Stimulated activated naive B cell treated with anti-CD40 and anti-IgM and Interleukin-4, amounts not matched to agents 10 μg/mL and 1 μg/mL and 100 μg/mL, for 72 hours (primary cell): ENCODE measurements at regions not wholly inside any gene's neighbourhood (a gene's known extent, or its start where the extent isn't known, plus 50 kb on each side); places are given as distances from the start of the nearest gene placed in this dataset.

Source experiments
- ATAC-seq, 2 donors: fragments of 150-1000 bp; cut with Tn5 transposase; replicated peaks; 2 replicates each; pipeline ENCODE4 v1.10.0; 2021; ENCODE audit warnings: moderate library complexity in 1 of 2
- DNase-seq: peaks from one replicate; pipeline ENCODE4 v3.0.0; 2021
- H3K27ac Mint-ChIP-seq: one replicate; pipeline ENCODE4 v1.8.0; 2022; ENCODE audit warnings: mild to moderate bottlenecking, mixed read lengths
- H3K27me3 Mint-ChIP-seq, 2 donors: one replicate each; pipeline ENCODE4 v1.8.0; 2022; ENCODE audit warnings: mixed read lengths in 2 of 2
- H3K36me3 Mint-ChIP-seq, 2 donors: one replicate each; pipeline ENCODE4 v1.8.0; 2022; ENCODE audit warnings: mixed read lengths in 2 of 2, mild to moderate bottlenecking in 1 of 2
- H3K4me1 Mint-ChIP-seq, 2 donors: one replicate each; pipeline ENCODE4 v1.8.0; 2022; ENCODE audit warnings: mixed read lengths in 2 of 2, mild to moderate bottlenecking in 1 of 2
- H3K4me3 Mint-ChIP-seq, 2 donors: one replicate each; pipeline ENCODE4 v1.8.0; 2022; ENCODE audit warnings: mild to moderate bottlenecking in 2 of 2, mixed read lengths in 2 of 2, moderate library complexity in 1 of 2
- H3K9me3 Mint-ChIP-seq, 2 donors: one replicate each; pipeline ENCODE4 v1.8.0; 2022; ENCODE audit warnings: mixed read lengths in 2 of 2, mild to moderate bottlenecking in 1 of 2

- Mint-ChIP-seq H3K27ac (peak overlapping the region; percentile 69), H3K4me1 (peaks cover 4 to 6% of the 10 kb centered on the region in 2 donors), H3K36me3 (no peaks in the 10 kb centered on the region), H3K4me3 (no peak overlapping the region), H3K9me3 (peaks cover 1 to 4% of the 10 kb centered on the region in 2 donors), H3K27me3 (no peaks in the 10 kb centered on the region)
- no peak for DNase-seq
- no peak for ATAC-seq
Observed at GRCh38 chr6:26221186-26221585, 134.0 kb downstream of the HFE start.

DNA sequence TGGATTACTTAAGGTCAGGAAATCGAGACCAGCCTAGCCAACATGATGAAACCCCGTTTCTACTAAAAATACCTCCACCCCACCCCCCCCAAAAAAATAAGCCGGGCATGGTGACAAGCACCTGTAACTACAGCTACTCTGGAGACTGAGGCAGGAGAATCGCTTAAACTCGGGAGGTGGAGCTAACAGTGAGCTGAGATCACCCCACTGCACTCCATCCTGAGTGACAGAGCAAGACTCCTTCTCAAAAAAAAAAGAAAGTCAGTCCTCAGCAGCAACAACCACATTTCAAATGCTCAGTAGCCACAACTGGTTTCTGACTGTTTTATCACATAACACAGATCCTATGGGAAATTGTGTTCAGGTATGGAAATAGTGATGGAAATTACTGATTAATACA lies 135.3 kb downstream of the HFE start:
- Mint-ChIP-seq H3K4me3 (no peak overlapping the region), H3K36me3 (peaks cover 5 to 8% of the 10 kb centered on the region in 2 donors), H3K27ac (peak overlapping the region; percentile 76), H3K9me3 (peaks cover 1 to 4% of the 10 kb centered on the region in 2 donors), H3K27me3 (no peaks in the 10 kb centered on the region), H3K4me1 (peaks cover 4 to 6% of the 10 kb centered on the region in 2 donors)
- ATAC-seq (no peak), DNase-seq (no peak)

GRCh38 chr6:26223228-26223627 lies 136.0 kb downstream of the HFE start:
- no peak overlapping the region for H3K27ac Mint-ChIP-seq
- H3K4me1 Mint-ChIP-seq, result peaks cover 4 to 6% of the 10 kb centered on the region in 2 donors
- peak; percentile 40 to 45 for ATAC-seq
- peaks cover 1 to 4% of the 10 kb centered on the region in 2 donors for H3K9me3 Mint-ChIP-seq
- H3K4me3 Mint-ChIP-seq, result no peak overlapping the region
- peaks cover 5 to 8% of the 10 kb centered on the region in 2 donors for H3K36me3 Mint-ChIP-seq
- no peak for DNase-seq
- H3K27me3 Mint-ChIP-seq, result no peaks in the 10 kb centered on the region

GRCh38 chr6:26223650-26224546 lies 136.7 kb downstream of the HFE start:
- peaks cover 1 to 4% of the 10 kb centered on the region in 2 donors for H3K9me3 Mint-ChIP-seq
- no peak overlapping the region for H3K27ac Mint-ChIP-seq
- H3K4me1 Mint-ChIP-seq, result peaks cover 4 to 6% of the 10 kb centered on the region in 2 donors
- peaks cover 5 to 8% of the 10 kb centered on the region in 2 donors for H3K36me3 Mint-ChIP-seq
- no peaks in the 10 kb centered on the region for H3K27me3 Mint-ChIP-seq
- H3K4me3 Mint-ChIP-seq, result no peak overlapping the region
- ATAC-seq, result peak; percentile 87 to 91
- no peak for DNase-seq

DNA sequence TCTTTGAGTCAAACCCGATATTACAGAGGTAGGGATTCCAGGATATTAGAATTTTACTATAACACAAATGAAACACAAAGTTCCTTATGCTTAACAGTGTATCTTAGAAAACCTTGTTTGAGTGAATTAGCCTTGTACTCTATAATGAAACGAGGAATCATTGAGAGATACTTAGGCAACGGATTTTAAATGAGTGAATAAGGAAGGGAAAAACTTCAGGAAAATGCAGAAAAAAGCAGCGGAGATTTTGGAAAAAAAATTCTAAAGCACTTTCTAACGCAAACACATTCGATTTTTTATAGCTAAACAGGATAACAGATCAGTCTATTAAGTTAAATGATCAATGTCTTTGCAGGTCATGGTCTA lies 137.3 kb downstream of the HFE start:
- Mint-ChIP-seq H3K4me1 (peaks cover 4 to 6% of the 10 kb centered on the region in 2 donors), H3K4me3 (no peak overlapping the region), H3K27ac (no peak overlapping the region), H3K27me3 (no peaks in the 10 kb centered on the region), H3K36me3 (peaks cover 5 to 8% of the 10 kb centered on the region in 2 donors), H3K9me3 (peaks cover 1 to 4% of the 10 kb centered on the region in 2 donors)
- DNase-seq, result no peak
- no peak for ATAC-seq

DNA sequence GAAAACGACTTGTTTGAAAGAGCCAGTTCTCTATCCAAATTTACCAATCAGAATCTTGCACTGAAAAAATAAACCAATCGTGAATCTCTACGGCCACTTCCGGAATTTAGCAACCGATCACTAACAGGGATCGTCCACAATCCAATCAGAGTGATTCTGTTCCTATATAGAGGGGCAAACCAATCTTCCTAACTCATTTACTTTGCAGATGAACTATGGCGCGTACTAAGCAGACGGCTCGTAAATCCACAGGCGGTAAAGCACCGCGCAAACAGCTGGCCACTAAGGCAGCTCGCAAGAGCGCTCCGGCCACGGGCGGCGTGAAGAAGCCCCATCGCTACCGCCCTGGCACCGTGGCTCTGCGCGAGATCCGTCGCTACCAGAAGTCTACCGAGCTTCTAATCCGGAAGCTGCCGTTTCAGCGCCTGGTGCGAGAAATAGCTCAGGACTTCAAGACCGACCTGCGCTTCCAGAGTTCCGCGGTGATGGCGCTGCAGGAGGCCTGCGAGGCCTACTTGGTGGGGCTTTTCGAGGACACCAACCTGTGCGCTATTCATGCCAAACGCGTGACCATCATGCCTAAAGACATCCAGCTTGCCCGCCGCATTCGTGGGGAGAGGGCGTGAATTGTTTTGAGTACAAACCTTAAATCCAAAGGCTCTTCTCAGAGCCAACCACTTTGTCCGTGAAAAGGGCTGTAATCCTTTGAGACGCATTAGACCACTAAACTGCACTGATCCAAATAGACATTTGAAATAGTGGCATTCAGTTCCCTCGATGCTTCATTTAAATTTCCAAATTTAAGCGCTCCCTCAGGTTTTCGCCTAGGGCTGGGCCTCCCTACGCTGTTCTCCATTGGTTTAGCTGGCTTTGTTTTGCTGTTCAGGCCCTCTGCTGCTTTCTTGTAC lies 138.0 kb downstream of the HFE start:
- DNase-seq (no peak), ATAC-seq (no peak)
- Mint-ChIP-seq H3K4me3 (no peak overlapping the region), H3K27ac (no peak overlapping the region), H3K36me3 (peaks cover 5 to 11% of the 10 kb centered on the region in 2 donors), H3K27me3 (no peaks in the 10 kb centered on the region), H3K4me1 (peaks cover 4 to 6% of the 10 kb centered on the region in 2 donors), H3K9me3 (peaks cover 1 to 4% of the 10 kb centered on the region in 2 donors)

GRCh38 chr6:26225848-26226578 lies 138.8 kb downstream of the HFE start:
- no peaks in the 10 kb centered on the region for H3K9me3 Mint-ChIP-seq
- ATAC-seq, result no peak
- H3K4me1 Mint-ChIP-seq, result peaks cover 5 to 6% of the 10 kb centered on the region in 2 donors
- DNase-seq, result no peak
- no peaks in the 10 kb centered on the region for H3K27me3 Mint-ChIP-seq
- no peak overlapping the region for H3K4me3 Mint-ChIP-seq
- no peak overlapping the region for H3K27ac Mint-ChIP-seq
- H3K36me3 Mint-ChIP-seq, result peaks cover 5 to 11% of the 10 kb centered on the region in 2 donors

DNA sequence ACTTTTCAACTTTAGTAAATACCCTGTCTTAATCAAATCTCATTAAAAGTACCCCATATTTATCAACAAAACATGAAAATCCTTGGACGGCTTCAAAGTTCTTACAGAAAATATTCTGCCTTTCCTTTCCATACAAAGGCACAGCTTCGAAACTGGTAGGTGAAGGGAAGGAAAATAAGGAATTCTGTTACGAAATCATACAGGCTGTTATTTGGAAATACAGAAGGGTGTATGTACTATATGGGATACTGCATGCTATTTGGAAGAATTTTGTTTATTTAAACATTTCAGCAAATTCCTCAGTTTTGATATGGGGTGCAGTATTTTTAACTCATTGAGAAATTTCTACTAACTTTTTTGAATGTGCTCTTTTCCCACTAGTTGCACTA lies 138.4 kb upstream of the BTN3A2 start:
- Mint-ChIP-seq H3K27me3 (no peaks in the 10 kb centered on the region), H3K27ac (no peak overlapping the region), H3K9me3 (no peaks in the 10 kb centered on the region), H3K36me3 (peaks cover 7 to 11% of the 10 kb centered on the region in 2 donors), H3K4me3 (no peak overlapping the region), H3K4me1 (peaks cover 5 to 6% of the 10 kb centered on the region in 2 donors)
- DNase-seq (no peak), ATAC-seq (no peak)

DNA sequence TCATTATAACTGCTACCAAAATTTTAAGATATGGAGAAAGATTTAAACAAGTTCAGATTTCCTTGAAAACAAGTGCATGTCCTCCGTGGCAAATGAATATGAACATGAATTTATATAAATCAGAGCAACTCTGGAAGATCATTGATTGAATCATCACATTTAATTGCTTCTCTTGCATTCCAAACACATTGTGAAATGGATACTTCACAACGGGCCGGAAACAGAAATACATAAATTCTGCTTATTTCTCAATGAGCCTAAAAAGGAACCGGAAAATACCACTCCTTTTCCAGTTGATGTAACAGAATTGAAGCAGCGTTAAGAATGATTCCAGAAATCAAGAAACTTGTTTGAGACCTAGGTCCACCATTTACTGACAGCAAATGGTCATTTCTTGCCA lies 134.6 kb upstream of the BTN3A2 start:
- Mint-ChIP-seq H3K36me3 (peaks cover 7 to 26% of the 10 kb centered on the region in 2 donors), H3K27me3 (no peaks in the 10 kb centered on the region), H3K9me3 (no peaks in the 10 kb centered on the region), H3K27ac (no peak overlapping the region), H3K4me3 (no peak overlapping the region), H3K4me1 (peaks cover 15 to 31% of the 10 kb centered on the region in 2 donors)
- DNase-seq, result no peak
- ATAC-seq, result no peak

DNA sequence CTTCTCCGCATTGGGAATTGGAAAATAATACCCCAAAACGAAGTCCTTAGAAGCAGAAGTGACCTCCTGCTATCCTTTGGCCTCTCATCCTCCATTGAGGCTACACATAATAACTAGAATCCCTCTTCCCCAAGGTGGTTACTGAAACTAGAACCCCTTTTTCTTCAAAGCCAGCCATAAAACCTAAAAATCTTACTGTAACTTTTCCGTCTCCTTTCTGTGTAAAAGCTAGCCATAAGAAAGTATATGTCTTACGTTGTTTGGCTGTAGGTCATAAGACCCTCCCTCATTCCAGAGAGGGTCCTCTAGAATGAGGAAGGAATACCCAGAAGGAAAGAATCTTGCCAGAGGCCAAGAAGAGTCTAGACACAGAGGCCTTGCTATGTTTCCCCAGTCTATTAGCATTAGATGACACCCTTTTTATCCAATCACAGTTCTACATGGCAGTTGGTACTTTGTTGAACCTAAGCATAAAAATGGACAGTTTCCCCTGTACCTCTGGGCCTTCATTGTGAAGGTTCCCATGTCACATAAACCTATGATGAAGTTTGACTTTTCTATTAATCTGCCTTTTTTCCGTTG lies 133.9 kb upstream of the BTN3A2 start:
- Mint-ChIP-seq H3K27me3 (no peaks in the 10 kb centered on the region), H3K36me3 (peaks cover 7 to 26% of the 10 kb centered on the region in 2 donors), H3K4me1 (peaks cover 17 to 34% of the 10 kb centered on the region in 2 donors), H3K4me3 (no peak overlapping the region), H3K27ac (no peak overlapping the region), H3K9me3 (no peaks in the 10 kb centered on the region)
- DNase-seq, result no peak
- no peak for ATAC-seq

GRCh38 chr6:26232306-26232939 lies 132.6 kb upstream of the BTN3A2 start:
- peaks cover 17 to 34% of the 10 kb centered on the region in 2 donors for H3K4me1 Mint-ChIP-seq
- peak overlapping the region; percentile 92 for H3K4me3 Mint-ChIP-seq
- H3K27me3 Mint-ChIP-seq, result no peaks in the 10 kb centered on the region
- DNase-seq (no peak), ATAC-seq (no peak)
- peaks cover 2 to 18% of the 10 kb centered on the region in 2 donors for H3K36me3 Mint-ChIP-seq
- H3K27ac Mint-ChIP-seq, result peak overlapping the region; percentile 100
- no peaks in the 10 kb centered on the region for H3K9me3 Mint-ChIP-seq

DNA sequence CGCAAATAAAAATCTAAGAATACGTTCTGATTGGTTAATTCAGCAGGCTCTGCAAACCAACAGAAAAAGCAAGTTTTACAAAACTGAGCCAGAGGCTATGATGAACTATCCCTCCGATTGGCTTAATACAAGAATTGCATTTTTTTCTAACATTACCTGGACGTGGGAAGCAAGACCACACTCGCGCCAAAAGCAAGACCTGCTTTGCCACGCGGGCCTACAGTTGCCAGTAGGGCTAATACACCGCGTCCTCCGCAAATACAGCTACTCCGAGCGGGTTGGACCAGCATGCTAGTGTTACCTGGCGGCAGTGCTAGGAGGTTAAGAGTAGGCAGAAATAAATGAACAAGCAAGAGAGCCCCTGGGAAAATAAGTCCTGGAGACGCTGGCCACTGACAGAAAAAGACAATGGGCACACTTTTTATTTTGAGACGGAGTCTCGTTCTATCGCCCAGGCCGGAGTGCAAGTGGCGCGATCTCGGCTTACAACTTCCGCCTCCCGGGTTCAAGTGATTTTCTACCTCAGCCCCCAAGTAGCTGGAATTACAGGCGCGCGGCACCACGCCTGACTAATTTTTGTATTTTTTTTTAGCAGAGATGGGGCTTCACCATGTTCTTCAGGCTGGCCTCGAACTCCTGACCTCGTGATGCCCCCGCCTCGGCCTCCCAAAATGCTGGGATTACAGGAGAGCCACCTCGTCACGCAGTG lies 131.9 kb upstream of the BTN3A2 start:
- Mint-ChIP-seq H3K27me3 (no peaks in the 10 kb centered on the region), H3K9me3 (no peaks in the 10 kb centered on the region), H3K36me3 (peaks cover 2 to 18% of the 10 kb centered on the region in 2 donors), H3K4me1 (peaks cover 17 to 34% of the 10 kb centered on the region in 2 donors), H3K27ac (peak overlapping the region; percentile 100), H3K4me3 (peak overlapping the region; percentile 92)
- DNase-seq (peak; percentile 51), ATAC-seq (peak; percentile 15 to 22)
